Stimulated activated naive B cell treated with anti-CD40 and anti-IgM and Interleukin-4, amounts not matched to agents 10 μg/mL and 1 μg/mL and 100 μg/mL, for 72 hours (primary cell): ENCODE measurements at regions not wholly inside any gene's neighbourhood (a gene's known extent, or its start where the extent isn't known, plus 50 kb on each side); places are given as distances from the start of the nearest gene placed in this dataset.

Experiments used
- ATAC-seq, 2 donors: fragments of 150-1000 bp; cut with Tn5 transposase; replicated peaks; 2 replicates each; pipeline ENCODE4 v1.10.0; 2021; ENCODE audit warnings: moderate library complexity in 1 of 2
- DNase-seq: peaks from one replicate; pipeline ENCODE4 v3.0.0; 2021
- H3K27ac Mint-ChIP-seq: one replicate; pipeline ENCODE4 v1.8.0; 2022; ENCODE audit warnings: mild to moderate bottlenecking, mixed read lengths
- H3K27me3 Mint-ChIP-seq, 2 donors: one replicate each; pipeline ENCODE4 v1.8.0; 2022; ENCODE audit warnings: mixed read lengths in 2 of 2
- H3K36me3 Mint-ChIP-seq, 2 donors: one replicate each; pipeline ENCODE4 v1.8.0; 2022; ENCODE audit warnings: mixed read lengths in 2 of 2, mild to moderate bottlenecking in 1 of 2
- H3K4me1 Mint-ChIP-seq, 2 donors: one replicate each; pipeline ENCODE4 v1.8.0; 2022; ENCODE audit warnings: mixed read lengths in 2 of 2, mild to moderate bottlenecking in 1 of 2
- H3K4me3 Mint-ChIP-seq, 2 donors: one replicate each; pipeline ENCODE4 v1.8.0; 2022; ENCODE audit warnings: mild to moderate bottlenecking in 2 of 2, mixed read lengths in 2 of 2, moderate library complexity in 1 of 2
- H3K9me3 Mint-ChIP-seq, 2 donors: one replicate each; pipeline ENCODE4 v1.8.0; 2022; ENCODE audit warnings: mixed read lengths in 2 of 2, mild to moderate bottlenecking in 1 of 2

GRCh38 chrX:110992611-110993010 lies 103.4 kb upstream of the PAK3 start:
- no peak overlapping the region for H3K4me3 Mint-ChIP-seq
- no peaks in the 10 kb centered on the region for H3K4me1 Mint-ChIP-seq
- DNase-seq (no peak), ATAC-seq (peak in 1 of 2 donors; percentile 48)
- H3K27me3 Mint-ChIP-seq = peaks cover 0 to 9% of the 10 kb centered on the region in 2 donors
- no peaks in the 10 kb centered on the region for H3K36me3 Mint-ChIP-seq
- H3K27ac Mint-ChIP-seq = no peak overlapping the region
- H3K9me3 Mint-ChIP-seq = no peaks in the 10 kb centered on the region

- no peak for DNase-seq
- peaks cover 0 to 12% of the 10 kb centered on the region in 2 donors for H3K27me3 Mint-ChIP-seq
- H3K27ac Mint-ChIP-seq = no peak overlapping the region
- H3K4me3 Mint-ChIP-seq = no peak overlapping the region
- no peaks in the 10 kb centered on the region for H3K9me3 Mint-ChIP-seq
- no peaks in the 10 kb centered on the region for H3K4me1 Mint-ChIP-seq
- ATAC-seq = no peak
- no peaks in the 10 kb centered on the region for H3K36me3 Mint-ChIP-seq
Measured at GRCh38 chrX:110989869-110990268, 106.1 kb upstream of the PAK3 start.

- H3K27me3 Mint-ChIP-seq = peaks cover 0 to 12% of the 10 kb centered on the region in 2 donors
- no peak overlapping the region for H3K27ac Mint-ChIP-seq
- no peaks in the 10 kb centered on the region for H3K4me1 Mint-ChIP-seq
- DNase-seq (no peak), ATAC-seq (no peak)
- no peaks in the 10 kb centered on the region for H3K9me3 Mint-ChIP-seq
- H3K36me3 Mint-ChIP-seq = no peaks in the 10 kb centered on the region
- H3K4me3 Mint-ChIP-seq = no peak overlapping the region
Measured at GRCh38 chrX:110989447-110989846, 106.5 kb upstream of the PAK3 start.

- Mint-ChIP-seq H3K4me1 (no peaks in the 10 kb centered on the region), H3K27me3 (peaks cover 0 to 12% of the 10 kb centered on the region in 2 donors), H3K27ac (no peak overlapping the region), H3K36me3 (no peaks in the 10 kb centered on the region), H3K4me3 (no peak overlapping the region), H3K9me3 (no peaks in the 10 kb centered on the region)
- DNase-seq (no peak), ATAC-seq (no peak)
Measured at GRCh38 chrX:110987292-110987691, 108.7 kb upstream of the PAK3 start.

- H3K27ac Mint-ChIP-seq = no peak overlapping the region
- no peaks in the 10 kb centered on the region for H3K4me1 Mint-ChIP-seq
- DNase-seq (no peak), ATAC-seq (no peak)
- no peaks in the 10 kb centered on the region for H3K36me3 Mint-ChIP-seq
- H3K27me3 Mint-ChIP-seq = peaks cover 0 to 8% of the 10 kb centered on the region in 2 donors
- H3K9me3 Mint-ChIP-seq = no peaks in the 10 kb centered on the region
- no peak overlapping the region for H3K4me3 Mint-ChIP-seq
Measured at GRCh38 chrX:110985470-110985869, 110.5 kb upstream of the PAK3 start.

- no peak overlapping the region for H3K4me3 Mint-ChIP-seq
Measured at GRCh38 chrX:110983024-110983423, 113.0 kb upstream of the PAK3 start.

GRCh38 chrX:110966839-110967238 lies 129.2 kb upstream of the PAK3 start:
- no peaks in the 10 kb centered on the region for H3K4me1 Mint-ChIP-seq
- H3K9me3 Mint-ChIP-seq = no peaks in the 10 kb centered on the region
- no peaks in the 10 kb centered on the region for H3K36me3 Mint-ChIP-seq
- peaks cover 0 to 3% of the 10 kb centered on the region in 2 donors for H3K27me3 Mint-ChIP-seq
- no peak overlapping the region for H3K27ac Mint-ChIP-seq
- DNase-seq (no peak), ATAC-seq (no peak)
- H3K4me3 Mint-ChIP-seq = no peak overlapping the region

More at GRCh38 chrX:110983024-110983423, 113.0 kb upstream of the PAK3 start:
- Mint-ChIP-seq H3K4me1 (no peaks in the 10 kb centered on the region), H3K36me3 (no peaks in the 10 kb centered on the region), H3K9me3 (no peaks in the 10 kb centered on the region), H3K27ac (no peak overlapping the region), H3K27me3 (peaks cover 0 to 8% of the 10 kb centered on the region in 2 donors)
- DNase-seq = no peak
- no peak for ATAC-seq

- DNase-seq (no peak), ATAC-seq (no peak)
- peaks cover 0 to 3% of the 10 kb centered on the region in 2 donors for H3K27me3 Mint-ChIP-seq
- no peaks in the 10 kb centered on the region for H3K9me3 Mint-ChIP-seq
- no peaks in the 10 kb centered on the region for H3K36me3 Mint-ChIP-seq
- no peaks in the 10 kb centered on the region for H3K4me1 Mint-ChIP-seq
- H3K27ac Mint-ChIP-seq = no peak overlapping the region
- no peak overlapping the region for H3K4me3 Mint-ChIP-seq
Measured at GRCh38 chrX:110966091-110966454, 129.9 kb upstream of the PAK3 start.

GRCh38 chrX:110965409-110966090 lies 130.4 kb upstream of the PAK3 start:
- no peaks in the 10 kb centered on the region for H3K9me3 Mint-ChIP-seq
- DNase-seq (no peak), ATAC-seq (no peak)
- H3K27me3 Mint-ChIP-seq = peaks cover 0 to 3% of the 10 kb centered on the region in 2 donors
- H3K36me3 Mint-ChIP-seq = no peaks in the 10 kb centered on the region
- no peaks in the 10 kb centered on the region for H3K4me1 Mint-ChIP-seq
- no peak overlapping the region for H3K4me3 Mint-ChIP-seq
- H3K27ac Mint-ChIP-seq = no peak overlapping the region

GRCh38 chrX:110964786-110965185 lies 131.2 kb upstream of the PAK3 start:
- no peak for DNase-seq

GRCh38 chrX:110962451-110962850 lies 133.5 kb upstream of the PAK3 start:
- Mint-ChIP-seq H3K9me3 (no peaks in the 10 kb centered on the region), H3K27ac (no peak overlapping the region), H3K4me1 (no peaks in the 10 kb centered on the region), H3K27me3 (no peaks in the 10 kb centered on the region), H3K36me3 (no peaks in the 10 kb centered on the region), H3K4me3 (no peak overlapping the region)
- ATAC-seq = no peak
- DNase-seq = no peak

More at GRCh38 chrX:110964786-110965185, 131.2 kb upstream of the PAK3 start:
- Mint-ChIP-seq H3K4me1 (no peaks in the 10 kb centered on the region), H3K9me3 (no peaks in the 10 kb centered on the region), H3K4me3 (no peak overlapping the region), H3K27me3 (no peaks in the 10 kb centered on the region), H3K36me3 (no peaks in the 10 kb centered on the region), H3K27ac (no peak overlapping the region)
- no peak for ATAC-seq

GRCh38 chrX:110955706-110956105 lies 140.3 kb upstream of the PAK3 start:
- H3K4me1 Mint-ChIP-seq = no peaks in the 10 kb centered on the region
- no peak for DNase-seq
- H3K9me3 Mint-ChIP-seq = no peaks in the 10 kb centered on the region
- no peak overlapping the region for H3K27ac Mint-ChIP-seq
- no peak for ATAC-seq
- H3K4me3 Mint-ChIP-seq = no peak overlapping the region
- H3K27me3 Mint-ChIP-seq = peaks cover 0 to 4% of the 10 kb centered on the region in 2 donors
- no peaks in the 10 kb centered on the region for H3K36me3 Mint-ChIP-seq

- H3K27ac Mint-ChIP-seq = no peak overlapping the region
- no peaks in the 10 kb centered on the region for H3K9me3 Mint-ChIP-seq
- ATAC-seq (no peak), DNase-seq (no peak)
- H3K36me3 Mint-ChIP-seq = no peaks in the 10 kb centered on the region
- no peaks in the 10 kb centered on the region for H3K4me1 Mint-ChIP-seq
- no peak overlapping the region for H3K4me3 Mint-ChIP-seq
- peaks cover 0 to 5% of the 10 kb centered on the region in 2 donors for H3K27me3 Mint-ChIP-seq
Measured at GRCh38 chrX:110954428-110955100, 141.4 kb upstream of the PAK3 start.

GRCh38 chrX:110951472-110952269 lies 144.3 kb upstream of the PAK3 start:
- ATAC-seq = no peak
- Mint-ChIP-seq H3K27ac (no peak overlapping the region), H3K9me3 (no peaks in the 10 kb centered on the region), H3K4me3 (no peak overlapping the region), H3K27me3 (peaks cover 0 to 8% of the 10 kb centered on the region in 2 donors), H3K36me3 (no peaks in the 10 kb centered on the region), H3K4me1 (no peaks in the 10 kb centered on the region)
- DNase-seq = no peak
